ENCODE measurements at regions not wholly inside any gene's neighbourhood (a gene's known extent, or its start where the extent isn't known, plus 50 kb on each side); places are given as distances from the start of the nearest gene placed in this dataset.

- TF ChIP-seq CTCF (IDR thresholded peaks at IDR 0.05) (no peak), POLR2A (IDR thresholded peaks at IDR 0.05) (no peak)
These were observed 417.0 kb downstream of the MAN2A1 start for GRCh38 chr5:110106750-110107149.

All from testis (tissue), 2 donors.